LNCAP (cell line): ENCODE measurements at regions not wholly inside any gene's neighbourhood (a gene's known extent, or its start where the extent isn't known, plus 50 kb on each side); places are given as distances from the start of the nearest gene placed in this dataset.

Experiments
- CTCF ChIP-seq: fragments of 450-650 bp; IDR thresholded peaks from 2 replicates; pipeline ENCODE4 v1.5.1; 2017; ENCODE audit warnings: mild to moderate bottlenecking

GRCh38 chr1:17877316-17877715 lies 122.2 kb downstream of the ACTL8 start:
- TF ChIP-seq CTCF = no peak

GRCh38 chr1:17877896-17878295 lies 122.8 kb downstream of the ACTL8 start:
- TF ChIP-seq CTCF = no peak

GRCh38 chr1:17878837-17879236 lies 123.7 kb downstream of the ACTL8 start:
- no peak for TF ChIP-seq CTCF

GRCh38 chr1:17880449-17880848 lies 125.3 kb downstream of the ACTL8 start:
- TF ChIP-seq CTCF = no peak

- TF ChIP-seq CTCF = no peak
These were observed 126.6 kb downstream of the ACTL8 start for GRCh38 chr1:17881761-17882160.

GRCh38 chr1:17883136-17883535 lies 128.0 kb downstream of the ACTL8 start:
- no peak for TF ChIP-seq CTCF

- TF ChIP-seq CTCF = no peak
These were observed 128.7 kb downstream of the ACTL8 start for GRCh38 chr1:17883662-17884395.
